HG03575 (cell line): ENCODE measurements at regions not wholly inside any gene's neighbourhood (a gene's known extent, or its start where the extent isn't known, plus 50 kb on each side); places are given as distances from the start of the nearest gene placed in this dataset.

Source experiments
- ATAC-seq: cut with Tn5 transposase; IDR thresholded peaks from one replicate; pipeline ENCODE4 v1.9.1; 2021; ENCODE audit not compliant: unreplicated experiment, insufficient number of reproducible peaks, low FRiP score; ENCODE audit errors: extremely low read depth

DNA sequence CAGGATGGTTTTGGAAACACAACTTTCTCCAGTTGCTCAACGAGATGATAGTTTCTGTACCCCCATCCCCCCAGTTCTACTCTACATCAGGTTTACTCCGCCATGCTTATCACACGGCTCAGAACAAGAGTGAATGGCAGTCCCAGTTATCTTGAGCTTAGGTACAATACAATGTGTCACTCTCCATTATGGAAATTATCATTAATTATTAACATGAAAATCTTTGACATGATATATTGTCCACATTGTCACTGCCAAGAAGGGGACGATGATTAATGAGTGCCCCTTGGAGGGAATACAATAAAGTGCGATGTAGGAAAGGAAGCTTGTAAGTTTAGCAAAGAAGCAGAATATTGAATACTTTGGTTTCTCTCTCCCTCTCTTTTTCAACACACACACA, 252.6 kb upstream of the CFAP20DC start:
- ATAC-seq = no peak

- no peak for ATAC-seq
These were observed 250.9 kb upstream of the CFAP20DC start for GRCh38 chr3:59300733-59301132.

- no peak for ATAC-seq
These were observed 249.7 kb upstream of the CFAP20DC start for GRCh38 chr3:59299561-59299960.

DNA sequence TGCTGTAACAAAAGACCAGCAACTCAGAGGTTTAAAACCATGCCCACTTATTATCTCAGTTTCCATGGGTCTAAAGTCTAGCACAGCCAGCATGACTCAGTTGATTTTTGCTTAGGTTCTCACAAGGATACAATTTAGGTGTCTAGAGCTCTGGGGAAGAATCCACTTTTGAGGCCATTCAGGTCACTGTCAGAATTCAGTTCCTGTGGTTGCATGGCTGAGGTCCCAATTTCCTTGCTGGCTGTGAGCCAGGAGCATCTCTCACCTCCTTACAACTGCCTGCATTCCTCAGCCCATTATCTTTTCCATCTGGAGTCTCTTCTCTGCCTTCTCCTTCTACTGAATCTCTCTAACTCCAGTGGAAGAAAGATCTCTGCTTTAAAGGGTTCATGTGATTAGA, 240.5 kb upstream of the CFAP20DC start:
- ATAC-seq = no peak

DNA sequence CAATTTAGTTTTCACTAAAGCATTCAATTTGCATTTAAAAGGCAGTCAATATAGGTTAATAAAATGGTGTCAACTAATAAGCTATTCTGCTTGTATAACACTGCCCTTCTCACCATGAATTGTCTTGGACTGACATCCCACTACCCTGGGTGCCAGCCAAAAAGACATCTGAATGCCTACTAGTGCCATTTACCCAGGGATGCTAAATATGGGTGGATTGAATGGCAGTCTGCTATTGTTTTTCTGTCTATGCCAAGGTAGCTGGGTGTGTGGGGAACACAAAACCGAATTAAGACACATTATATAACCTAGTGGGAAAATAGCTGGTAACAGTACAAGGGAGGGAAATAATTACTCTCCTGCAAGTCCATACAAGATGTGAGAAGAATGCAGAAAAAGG, 240.0 kb upstream of the CFAP20DC start:
- ATAC-seq = no peak

DNA sequence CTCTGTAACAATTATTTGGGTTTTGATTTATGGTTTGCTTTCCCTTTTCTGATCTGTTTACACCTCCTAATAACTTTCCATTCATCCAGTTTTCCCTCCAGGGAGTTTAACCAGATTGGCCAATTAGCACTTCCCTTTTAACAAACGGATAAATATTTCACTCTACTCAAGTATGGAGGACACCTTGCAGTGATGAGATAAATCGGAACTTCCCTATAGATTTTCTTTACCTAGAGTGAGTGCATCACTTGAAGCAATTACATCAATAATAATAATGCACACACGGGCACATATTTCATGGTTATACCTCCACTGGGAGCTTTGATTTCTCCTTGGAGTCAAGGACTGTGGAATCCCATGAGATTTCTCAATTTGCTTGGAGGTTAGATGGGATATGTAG, 239.1 kb upstream of the CFAP20DC start:
- ATAC-seq = no peak

DNA sequence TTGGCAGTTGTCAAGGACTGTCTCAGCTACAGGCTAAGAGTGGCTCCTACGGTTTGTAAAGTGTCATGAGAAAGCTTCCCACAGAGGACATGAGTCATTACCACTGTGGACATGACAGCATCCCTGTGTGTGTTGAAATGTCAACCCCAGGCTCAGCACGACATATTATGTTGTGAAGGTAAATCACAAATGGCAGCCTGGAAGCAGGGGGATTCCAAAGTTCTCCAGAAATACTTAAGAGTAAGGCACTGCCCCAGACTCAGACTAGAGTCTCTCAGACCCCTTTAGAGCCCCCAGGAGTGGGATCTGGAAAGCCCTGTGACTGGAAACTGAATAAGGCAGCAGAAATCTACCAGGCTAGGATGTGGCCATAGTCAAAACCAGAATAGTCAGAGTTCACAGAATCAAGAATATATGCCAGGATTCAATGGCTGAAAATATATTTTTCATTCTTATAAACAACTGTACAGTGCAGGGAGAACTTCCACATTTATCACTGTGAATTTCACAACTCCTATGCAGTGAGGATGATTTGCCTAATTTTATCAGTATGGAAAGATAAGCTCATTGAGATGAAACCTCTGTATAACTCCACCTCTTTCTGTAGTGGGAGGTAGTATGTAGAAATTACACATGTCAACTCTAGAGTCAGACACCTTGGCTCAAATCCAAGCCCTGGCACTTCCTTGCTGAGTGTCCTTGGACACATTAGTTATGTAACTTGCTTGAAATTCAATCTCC, 237.1 kb upstream of the CFAP20DC start:
- no peak for ATAC-seq

DNA sequence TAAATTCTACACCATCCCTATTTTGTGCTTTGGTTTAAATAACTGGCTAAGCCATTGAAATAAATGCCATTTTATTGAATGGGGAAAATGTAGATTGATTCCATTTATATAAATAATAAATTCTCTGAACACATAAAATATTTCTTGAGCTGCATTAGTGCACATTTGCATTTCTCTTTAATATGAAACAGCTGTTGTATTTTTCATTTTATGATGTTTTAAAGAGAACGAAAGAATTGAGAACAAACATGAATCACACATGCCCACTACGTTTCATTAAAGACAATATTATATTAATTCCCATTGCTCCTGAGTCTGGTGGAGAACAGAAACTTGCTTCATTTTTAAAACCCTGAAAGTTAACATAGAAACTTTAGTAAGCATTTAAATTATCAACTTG, 235.7 kb upstream of the CFAP20DC start:
- no peak for ATAC-seq

DNA sequence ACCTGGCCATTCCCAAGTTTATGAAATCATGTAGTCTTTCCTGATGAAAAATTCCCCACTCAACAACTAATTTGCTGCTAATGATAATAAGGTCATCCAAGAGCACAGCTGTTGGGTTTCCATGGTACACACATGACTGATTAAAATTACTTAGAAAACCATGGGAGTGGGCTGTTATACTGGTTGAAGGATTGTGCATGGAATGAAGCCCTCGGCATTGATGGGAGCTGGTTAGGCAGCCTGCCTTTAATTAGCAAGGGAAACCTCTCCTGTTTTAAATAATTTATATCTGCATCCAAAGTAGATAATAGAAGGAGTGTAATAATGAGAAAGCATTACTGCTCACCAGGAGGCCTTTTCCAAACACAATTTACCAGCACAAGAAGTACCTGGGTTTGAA, 235.1 kb upstream of the CFAP20DC start:
- no peak for ATAC-seq

GRCh38 chr3:59280113-59280512, 230.3 kb upstream of the CFAP20DC start:
- no peak for ATAC-seq

- ATAC-seq = no peak
These were observed 228.0 kb upstream of the CFAP20DC start for GRCh38 chr3:59277816-59278215.

GRCh38 chr3:59277201-59277600, 227.4 kb upstream of the CFAP20DC start:
- no peak for ATAC-seq

- ATAC-seq = no peak
These were observed 224.2 kb upstream of the CFAP20DC start for GRCh38 chr3:59273976-59274375.

- ATAC-seq = no peak
These were observed 222.1 kb upstream of the CFAP20DC start for GRCh38 chr3:59271971-59272370.

DNA sequence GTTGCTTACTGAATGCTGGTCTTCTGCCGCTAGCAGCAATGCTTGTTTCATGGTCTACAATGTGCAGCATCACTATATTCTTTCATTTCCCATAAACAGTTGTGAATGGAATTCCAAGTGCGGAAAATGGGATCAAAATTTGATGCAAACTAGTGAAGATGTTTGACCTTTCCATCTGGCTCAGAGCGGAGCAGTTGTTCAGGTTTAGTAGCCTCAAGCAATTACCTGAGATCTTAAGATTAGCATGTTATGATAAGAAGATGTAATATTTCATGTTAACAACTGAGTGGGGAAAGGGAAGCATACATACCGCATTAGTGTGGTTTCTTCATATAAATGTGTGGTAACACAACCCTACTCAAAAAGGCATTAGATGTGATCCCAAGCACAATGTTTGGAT, 221.1 kb upstream of the CFAP20DC start:
- no peak for ATAC-seq

- no peak for ATAC-seq
These were observed 220.4 kb upstream of the CFAP20DC start for GRCh38 chr3:59270209-59270608.

DNA sequence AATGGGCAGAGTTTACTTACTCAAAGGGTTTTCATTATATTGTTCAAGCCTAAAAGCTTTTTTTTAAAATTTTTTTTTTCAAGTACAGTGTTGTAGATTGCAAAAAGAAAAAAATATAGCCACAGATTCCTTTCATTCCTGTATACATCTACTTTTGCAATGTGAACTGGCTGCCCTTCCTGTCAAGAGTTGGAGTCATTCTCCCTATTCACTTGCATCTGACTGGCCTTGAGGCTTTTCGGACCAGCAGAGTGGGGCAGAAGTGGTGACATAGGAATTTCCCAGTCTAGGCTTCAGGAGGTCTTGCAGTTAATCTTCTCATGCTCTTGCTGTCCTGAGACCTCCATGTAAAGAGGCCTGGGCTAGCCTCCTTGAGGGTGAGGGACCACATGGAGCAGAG, 218.3 kb upstream of the CFAP20DC start:
- no peak for ATAC-seq

DNA sequence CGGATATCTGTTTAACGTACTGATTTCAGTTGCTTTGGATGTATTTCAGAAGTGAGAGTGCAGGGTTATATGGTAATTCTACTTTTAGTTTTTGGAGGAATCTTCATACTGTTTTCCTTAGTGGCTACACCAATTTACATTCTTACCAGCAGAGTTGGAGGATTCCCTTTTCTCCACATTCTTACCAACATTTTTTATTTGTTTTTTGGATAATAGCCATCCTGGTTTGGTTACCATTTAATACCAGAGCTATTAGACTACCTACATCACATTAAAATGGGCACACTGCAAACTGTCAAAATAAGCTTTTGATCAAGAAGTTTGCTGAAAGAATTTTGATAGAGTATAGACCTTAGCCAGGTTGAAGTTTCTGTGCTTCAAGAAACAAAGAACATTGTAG, 217.2 kb upstream of the CFAP20DC start:
- ATAC-seq = no peak

DNA sequence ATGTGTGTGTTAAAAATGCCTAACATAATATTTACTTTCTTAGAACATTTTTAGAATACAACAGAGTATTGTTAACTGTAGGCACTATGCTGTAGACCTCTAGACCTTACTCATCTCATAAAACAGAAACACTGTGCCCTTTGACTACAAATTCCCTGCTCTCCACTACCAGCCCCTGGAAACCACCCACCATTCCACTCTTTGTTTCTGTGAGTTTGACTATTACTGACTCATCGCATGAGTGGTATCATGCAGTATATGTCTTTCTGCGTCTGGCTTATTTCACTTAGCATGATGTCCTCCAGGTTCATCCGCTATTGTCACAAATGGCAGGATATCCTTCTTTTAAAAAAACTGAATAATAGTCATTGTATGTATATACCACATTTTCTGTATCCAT, 216.7 kb upstream of the CFAP20DC start:
- no peak for ATAC-seq

DNA sequence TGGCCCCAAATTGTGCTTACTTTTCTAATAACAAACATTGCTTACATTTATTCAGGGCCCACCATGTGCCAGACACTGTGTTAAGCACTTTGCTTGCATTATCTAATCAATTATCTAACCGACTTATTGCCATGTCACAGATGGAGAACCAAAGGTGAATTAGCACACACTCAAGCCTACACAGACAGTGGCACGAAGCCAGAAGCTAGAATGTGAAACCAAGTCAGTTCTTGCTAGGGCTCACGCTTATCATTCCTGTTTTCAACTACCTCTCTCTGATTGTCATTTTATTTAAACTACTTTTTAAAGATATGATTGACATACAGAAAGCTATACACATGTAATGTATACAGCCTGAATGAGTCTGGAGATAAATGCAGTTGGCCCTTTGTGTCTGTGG, 215.7 kb upstream of the CFAP20DC start:
- ATAC-seq = no peak

- ATAC-seq = no peak
These were observed 214.5 kb upstream of the CFAP20DC start for GRCh38 chr3:59264366-59264765.
